ENCODE measurements at regions not wholly inside any gene's neighbourhood (a gene's known extent, or its start where the extent isn't known, plus 50 kb on each side); places are given as distances from the start of the nearest gene placed in this dataset.

GRCh38 chr9:119827526-119827925 is 458.3 kb upstream of the BRINP1 start:
- ATAC-seq (no peak), DNase-seq (no peak)
- intact Hi-C loops (cut with DNase I, micrococcal nuclease) = no loop called here

DNA sequence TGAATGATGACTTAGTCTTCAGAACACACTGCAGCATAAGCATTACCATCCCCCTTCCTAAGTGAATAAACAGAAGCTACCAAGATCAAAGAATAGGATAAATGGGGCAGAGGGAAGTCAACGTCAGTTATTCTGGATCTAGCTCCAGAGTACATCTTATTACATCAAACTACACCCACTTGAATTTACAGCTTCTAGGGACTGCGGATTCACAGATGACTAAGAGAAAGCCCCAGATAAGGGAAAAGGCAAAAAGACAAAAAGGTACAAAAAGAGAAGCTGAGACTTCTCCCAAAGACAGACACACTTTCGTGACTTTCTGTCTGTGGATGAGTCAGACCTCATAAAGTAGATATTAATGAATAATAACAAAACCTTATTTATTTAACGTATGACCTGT is 457.9 kb upstream of the BRINP1 start:
- DNase-seq (no peak), ATAC-seq (no peak)
- intact Hi-C loops (cut with DNase I, micrococcal nuclease) = no loop called here

DNA sequence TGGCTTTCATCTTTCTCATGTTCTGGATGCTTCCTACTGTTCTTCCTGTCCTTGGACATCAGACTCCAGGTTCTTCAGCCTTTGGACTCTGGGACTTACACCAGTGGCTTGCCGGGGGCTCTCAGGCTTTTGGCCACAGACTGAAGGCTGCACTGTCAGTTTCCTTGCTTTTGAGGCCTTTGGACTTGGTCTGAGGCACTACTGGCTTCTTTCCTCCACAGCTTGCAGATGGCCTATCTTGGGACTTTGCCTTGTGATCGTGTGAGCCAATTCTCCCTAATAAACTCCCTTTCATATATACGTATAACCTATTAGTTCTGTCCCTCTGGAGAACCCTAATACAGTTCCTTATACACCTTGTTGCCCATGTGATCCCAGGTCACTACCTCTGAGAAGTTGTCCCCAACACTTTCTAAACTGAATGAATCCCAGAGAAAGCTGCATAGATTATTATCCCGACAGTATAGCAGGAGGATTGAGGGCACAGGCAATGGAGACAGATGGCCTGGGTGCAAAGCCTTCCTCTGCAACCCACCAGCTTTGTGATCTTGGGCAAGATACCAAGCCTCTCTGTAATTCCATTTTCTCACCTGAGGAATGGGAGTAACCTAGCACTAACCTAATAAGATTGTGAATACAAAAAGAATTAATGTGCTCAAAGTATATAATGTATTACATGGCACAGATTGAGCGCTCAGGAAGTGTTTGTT is 449.6 kb upstream of the BRINP1 start:
- ATAC-seq (no peak), DNase-seq (no peak)
- intact Hi-C loops (cut with DNase I, micrococcal nuclease) = no loop called here

DNA sequence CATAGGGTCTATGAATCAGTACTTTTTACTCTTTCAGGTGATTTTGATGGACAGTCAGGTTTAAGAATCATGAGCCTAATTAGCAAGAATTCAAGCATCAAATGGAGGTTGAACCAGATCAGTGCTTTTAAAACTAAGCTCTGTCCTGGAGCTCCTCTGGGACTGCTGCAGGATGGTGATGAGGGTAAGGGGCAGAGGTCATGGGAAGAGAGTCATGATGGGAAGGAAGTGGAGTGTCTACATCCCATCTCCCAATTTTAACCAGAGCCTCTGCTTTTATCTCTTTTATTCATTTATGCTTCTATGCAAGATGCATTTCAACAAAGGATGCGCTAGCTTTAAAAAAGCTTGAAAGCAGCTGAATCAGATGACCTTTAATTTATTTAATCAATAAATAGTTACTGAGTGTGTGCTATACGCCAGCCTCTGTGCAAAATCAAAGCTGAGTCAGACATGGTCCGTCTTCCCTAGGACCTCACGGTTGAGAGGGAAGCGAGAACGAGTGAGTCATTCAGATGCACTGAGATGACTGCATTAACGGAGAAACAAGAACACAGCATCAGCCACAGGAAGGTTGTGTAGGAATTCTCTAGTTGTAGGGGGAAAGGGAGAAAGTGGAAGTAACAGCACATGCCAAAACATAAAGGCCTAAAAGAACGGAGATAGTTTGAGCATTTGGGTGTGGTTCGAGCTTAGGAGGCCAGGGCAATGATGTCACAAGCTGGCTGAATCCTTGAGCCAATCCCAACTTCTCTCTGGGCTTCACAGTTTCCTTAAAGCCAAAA is 441.6 kb upstream of the BRINP1 start:
- intact Hi-C loops (cut with DNase I, micrococcal nuclease) = no loop called here
- DNase-seq (no peak), ATAC-seq (no peak)

DNA sequence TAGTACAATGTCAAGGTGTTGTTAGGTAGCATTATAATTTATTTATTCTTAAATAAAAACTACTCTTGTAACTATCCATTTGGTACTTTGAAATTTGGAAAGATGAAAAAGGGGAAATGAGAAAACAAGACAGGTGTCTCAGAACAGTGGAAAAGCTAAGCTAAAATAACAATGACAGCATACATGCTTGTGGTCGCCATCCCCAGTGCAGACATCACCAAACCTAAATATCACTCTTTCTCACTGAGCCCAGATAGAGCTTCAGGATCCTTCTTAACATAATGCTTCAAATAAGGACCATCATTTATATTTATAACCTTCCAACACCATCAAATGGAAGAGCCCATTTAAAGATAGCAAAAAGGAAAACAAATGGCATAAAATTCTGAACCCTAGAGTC is 434.4 kb upstream of the BRINP1 start:
- no peak for ATAC-seq
- DNase-seq = no peak
- intact Hi-C loops (cut with DNase I, micrococcal nuclease) = no loop called here

GRCh38 chr9:119802621-119803020 is 433.4 kb upstream of the BRINP1 start:
- ATAC-seq = no peak
- intact Hi-C loops (cut with DNase I, micrococcal nuclease) = no loop called here
- DNase-seq = peak; percentile 4 to 36

DNA sequence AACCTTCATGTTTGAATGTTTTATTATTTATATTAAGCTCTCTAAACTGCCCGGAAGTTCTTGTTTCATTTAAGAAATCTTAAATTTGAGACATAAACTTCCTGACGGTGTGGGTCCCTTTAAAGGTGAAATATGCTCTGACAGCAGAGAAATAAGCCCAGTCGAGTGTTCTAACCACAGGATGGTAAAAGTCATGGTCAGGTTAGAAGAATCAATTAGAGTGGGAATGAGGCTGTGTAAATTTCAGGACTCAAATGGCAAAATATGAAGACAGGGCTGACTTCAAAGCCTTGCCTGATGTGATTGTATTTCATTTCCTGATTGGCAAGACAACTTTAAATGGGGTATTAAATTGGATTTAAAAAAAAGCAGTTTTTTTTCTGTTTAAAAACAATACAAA is 432.9 kb upstream of the BRINP1 start:
- ATAC-seq = no peak
- no peak for DNase-seq
- intact Hi-C loops (cut with DNase I, micrococcal nuclease) = no loop called here

DNA sequence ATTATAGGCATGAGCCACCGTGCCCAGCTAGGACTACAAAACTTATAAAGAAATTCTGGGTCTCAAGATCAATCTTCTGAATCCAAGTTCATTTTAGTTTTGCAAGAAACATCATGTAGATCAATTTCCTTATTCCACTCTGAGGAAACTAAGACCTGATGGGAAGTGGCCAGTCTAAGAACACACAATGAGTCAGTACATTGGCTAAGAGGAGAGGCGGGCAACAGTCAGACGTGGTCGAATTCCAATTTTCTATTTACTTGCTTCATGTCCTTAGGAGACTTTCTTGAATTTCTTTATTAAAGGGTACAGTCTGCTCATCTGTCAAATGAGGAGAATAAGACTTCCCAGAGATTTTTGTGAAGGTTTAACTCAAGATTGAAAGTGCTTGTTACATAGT is 432.1 kb upstream of the BRINP1 start:
- intact Hi-C loops (cut with DNase I, micrococcal nuclease) = no loop called here
- no peak for DNase-seq
- no peak for ATAC-seq

GRCh38 chr9:119795395-119795794 is 426.2 kb upstream of the BRINP1 start:
- intact Hi-C loops (cut with DNase I, micrococcal nuclease) = no loop called here
- DNase-seq (no peak), ATAC-seq (no peak)

- intact Hi-C loops (cut with DNase I, micrococcal nuclease) = no loop called here
- ATAC-seq (no peak), DNase-seq (no peak)
Observed at GRCh38 chr9:119794836-119795235, 425.6 kb upstream of the BRINP1 start.

DNA sequence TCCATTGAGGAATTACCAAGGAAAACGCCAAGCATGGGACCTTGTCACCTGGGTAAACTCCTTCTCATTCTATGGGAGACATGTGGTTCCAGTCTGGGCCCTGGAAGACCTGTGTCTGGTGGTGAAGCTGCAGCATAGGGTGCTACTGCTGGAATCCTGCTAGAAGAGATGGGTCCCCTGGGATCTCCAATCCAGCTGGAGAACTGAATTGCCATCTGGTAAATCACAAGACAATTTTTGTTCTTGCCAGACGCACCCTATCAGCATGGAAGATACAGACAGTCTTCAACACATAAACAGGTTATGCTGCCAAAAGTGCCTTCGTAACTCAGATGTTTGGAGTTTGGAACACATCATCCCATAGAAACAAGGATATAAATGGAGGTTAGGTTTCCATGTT is 424.0 kb upstream of the BRINP1 start:
- intact Hi-C loops (cut with DNase I, micrococcal nuclease) = no loop called here
- ATAC-seq (no peak), DNase-seq (no peak)

GRCh38 chr9:119792242-119792641 is 423.0 kb upstream of the BRINP1 start:
- intact Hi-C loops (cut with DNase I, micrococcal nuclease) = no loop called here
- DNase-seq (no peak), ATAC-seq (no peak)

DNA sequence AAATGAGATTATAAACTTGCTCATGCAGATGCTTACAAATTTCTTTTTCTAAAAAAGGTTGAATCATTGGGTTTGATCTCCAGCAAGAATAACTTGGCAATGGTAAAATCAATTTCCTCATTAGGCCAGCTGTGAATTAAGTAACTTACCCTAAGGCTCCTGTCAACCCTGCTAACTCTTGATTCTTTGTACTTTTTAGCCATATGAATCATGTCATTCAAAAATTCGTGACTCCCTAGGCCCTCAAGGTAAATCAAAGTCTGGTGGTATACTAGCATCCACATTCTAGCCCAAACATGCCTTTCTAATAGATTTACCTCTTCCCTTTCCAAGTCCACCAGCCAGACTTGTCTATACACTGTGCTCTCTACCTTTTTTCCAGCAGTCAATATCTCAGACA is 420.8 kb upstream of the BRINP1 start:
- DNase-seq (no peak), ATAC-seq (no peak)
- intact Hi-C loops (cut with DNase I, micrococcal nuclease) = no loop called here

- intact Hi-C loops (cut with DNase I, micrococcal nuclease) = no loop called here
- no peak for ATAC-seq
- DNase-seq = no peak
Observed at GRCh38 chr9:119788921-119789320, 419.7 kb upstream of the BRINP1 start.

DNA sequence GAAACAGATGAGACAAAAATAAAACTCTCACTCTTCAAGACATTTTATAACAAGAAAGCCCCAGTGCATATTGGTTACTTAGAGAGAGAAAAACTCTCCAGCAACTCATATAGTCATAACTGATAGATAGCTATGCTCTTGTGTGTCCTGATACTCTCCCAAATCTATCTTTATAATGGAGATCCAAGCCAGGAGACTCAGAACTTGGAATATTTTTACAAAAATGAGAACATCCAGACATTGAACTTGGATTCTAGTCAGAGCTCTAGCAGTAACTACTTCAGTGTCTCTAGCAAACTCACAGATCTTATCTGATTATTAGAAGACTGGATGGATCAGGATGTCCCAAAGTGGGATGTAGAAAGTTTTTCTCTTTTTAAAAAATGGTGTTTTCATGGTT is 412.7 kb upstream of the BRINP1 start:
- no peak for ATAC-seq

GRCh38 chr9:119775410-119775809 is 406.2 kb upstream of the BRINP1 start:
- intact Hi-C loops (cut with DNase I, micrococcal nuclease) = no loop called here
- ATAC-seq (no peak), DNase-seq (no peak)

More for the DNA sequence above, 412.7 kb upstream of the BRINP1 start:
- no peak for DNase-seq
- intact Hi-C loops (cut with DNase I, micrococcal nuclease) = no loop called here

GRCh38 chr9:119773823-119774222 is 404.6 kb upstream of the BRINP1 start:
- intact Hi-C loops (cut with DNase I, micrococcal nuclease) = no loop called here
- DNase-seq (no peak), ATAC-seq (no peak)

DNA sequence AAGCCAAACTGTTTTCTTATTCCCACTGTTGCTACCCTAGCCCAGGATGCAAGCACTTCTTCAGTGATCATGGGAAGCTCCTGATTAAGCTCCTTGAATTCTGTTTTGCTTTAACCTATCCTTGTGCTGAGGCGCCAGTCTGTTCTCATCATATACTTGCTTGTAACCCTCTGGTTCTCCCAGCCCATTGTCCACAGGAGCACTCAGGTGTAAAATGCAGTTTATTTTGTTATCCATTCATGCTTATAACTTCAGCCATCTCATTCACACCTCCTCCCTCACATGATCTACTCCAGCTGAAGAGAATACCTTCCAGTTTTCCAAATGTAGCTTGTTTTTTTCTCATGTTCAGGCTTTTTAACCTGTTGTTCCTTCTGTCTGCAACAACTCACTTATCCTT is 402.1 kb upstream of the BRINP1 start:
- intact Hi-C loops (cut with DNase I, micrococcal nuclease) = no loop called here

GRCh38 chr9:119768266-119768665 is 399.0 kb upstream of the BRINP1 start:
- ATAC-seq (no peak), DNase-seq (no peak)
- intact Hi-C loops (cut with DNase I, micrococcal nuclease) = no loop called here

More for the DNA sequence above, 402.1 kb upstream of the BRINP1 start:
- no peak for DNase-seq
- no peak for ATAC-seq

DNA sequence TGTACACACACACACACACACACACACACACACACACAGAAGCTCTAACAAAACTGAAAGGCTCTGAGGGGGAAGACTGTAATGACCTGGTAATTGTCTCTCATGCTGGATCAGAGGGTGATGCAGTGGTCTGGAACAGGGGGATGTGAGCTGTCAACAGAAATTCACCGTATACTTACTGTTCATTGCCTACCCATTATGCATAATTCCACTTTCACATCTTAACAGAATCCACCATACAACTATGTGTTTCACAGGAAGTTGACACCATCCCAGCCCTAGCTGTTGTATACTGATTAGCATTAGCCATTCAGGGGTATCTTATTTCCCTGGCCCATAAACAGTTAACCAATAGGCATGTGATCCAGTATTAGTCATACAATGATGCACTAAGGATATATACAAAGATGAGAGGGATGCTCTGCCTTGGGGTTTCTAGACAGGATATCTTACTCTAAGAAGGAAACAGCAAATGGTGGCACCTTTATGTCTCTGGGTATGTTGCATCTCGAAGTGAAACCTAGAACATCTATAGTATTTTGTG is 396.5 kb upstream of the BRINP1 start:
- ATAC-seq = no peak
- DNase-seq = no peak
- intact Hi-C loops (cut with DNase I, micrococcal nuclease) = no loop called here

Data from left colon (tissue), 2 donors.